Common myeloid progenitor, CD34-positive (primary cell): ENCODE measurements at regions not wholly inside any gene's neighbourhood (a gene's known extent, or its start where the extent isn't known, plus 50 kb on each side); places are given as distances from the start of the nearest gene placed in this dataset.

ENCODE experiments used
- CTCF ChIA-PET: fragments of 350-600 bp; sonication (Branson Sonifier 250); formaldehyde crosslinking; loops from one replicate; lab custom pipeline; 2021; ENCODE audit warnings: antibody characterized with exemption; lab: Charles Lee
- POLR2A ChIA-PET: fragments of 350-600 bp; sonication (Branson Sonifier 250); formaldehyde crosslinking; loops from one replicate; lab custom pipeline; 2021; ENCODE audit warnings: antibody characterized with exemption; lab: Charles Lee
- DNase-seq, 3 donors: peaks; one replicate each; pipeline versions ENCODE4 v3.0.0 to v3.0.0-alpha.2; 2013
- H3K27ac ChIP-seq, 2 experiments: 1 replicate in 1 of 2; 2 replicates in 1 of 2; pipeline ENCODE4 v1.7.0; 2013; ENCODE audit warnings: inconsistent platforms in 2 of 2, low read length in 2 of 2, mild to moderate bottlenecking in 2 of 2, low read depth in 1 of 2, moderate library complexity in 1 of 2; ENCODE audit not compliant: severe bottlenecking in 2 of 2, insufficient read depth in 1 of 2, poor library complexity in 1 of 2
- H3K27me3 ChIP-seq, 5 experiments: replicated peaks in 2 of 5; 1 replicate in 3 of 5; 2 replicates in 2 of 5; pipeline versions ENCODE4 v1.6.1 to v1.7.0; 2013; ENCODE audit warnings: low read length in 4 of 5, mild to moderate bottlenecking in 2 of 5, moderate library complexity in 2 of 5, inconsistent platforms in 1 of 5; ENCODE audit not compliant: insufficient read depth in 5 of 5, control insufficient read depth in 4 of 5
- H3K36me3 ChIP-seq, 4 experiments: 1 replicate in 2 of 4; 2 replicates in 2 of 4; pipeline versions ENCODE4 v1.6.1 to v1.7.0; 2013; ENCODE audit warnings: low read length in 3 of 4, control low read depth in 1 of 4, mild to moderate bottlenecking in 1 of 4; ENCODE audit not compliant: control insufficient read depth in 4 of 4, insufficient read depth in 4 of 4
- H3K4me1 ChIP-seq, 4 experiments: 1 replicate in 3 of 4; 2 replicates in 1 of 4; pipeline versions ENCODE4 v1.6.1 to v1.7.1; 2013; ENCODE audit warnings: low read length in 3 of 4, mild to moderate bottlenecking in 3 of 4, control low read depth in 1 of 4, inconsistent platforms in 1 of 4, moderate library complexity in 1 of 4; ENCODE audit not compliant: control insufficient read depth in 4 of 4, insufficient read depth in 4 of 4; ENCODE audit errors: control extremely low read depth in 1 of 4
- H3K4me3 ChIP-seq, 7 experiments: 1 replicate in 4 of 7; 2 replicates in 3 of 7; pipeline versions ENCODE4 v1.5.1 to v1.7.0; 2013; ENCODE audit warnings: mild to moderate bottlenecking in 7 of 7, low read length in 6 of 7, moderate library complexity in 6 of 7, inconsistent platforms in 2 of 7, low read depth in 2 of 7, control low read depth in 1 of 7; ENCODE audit not compliant: insufficient read depth in 4 of 7, control insufficient read depth in 1 of 7; ENCODE audit errors: extremely low read depth in 1 of 7
- H3K9me3 ChIP-seq, 5 experiments: 1 replicate in 4 of 5; 2 replicates in 1 of 5; pipeline versions ENCODE4 v1.6.1 to v1.7.1; 2013; ENCODE audit warnings: low read length in 4 of 5, mild to moderate bottlenecking in 2 of 5, inconsistent platforms in 1 of 5, low read depth in 1 of 5, moderate library complexity in 1 of 5; ENCODE audit not compliant: control insufficient read depth in 4 of 5, insufficient read depth in 2 of 5; ENCODE audit errors: control extremely low read depth in 1 of 5
- WGBS: methylation state at CpG from one replicate; pipeline ENCODE4 v1.1.5; 2013; ENCODE audit not compliant: insufficient coverage; 5-methylcytosine and 5-hydroxymethylcytosine counted together

DNA sequence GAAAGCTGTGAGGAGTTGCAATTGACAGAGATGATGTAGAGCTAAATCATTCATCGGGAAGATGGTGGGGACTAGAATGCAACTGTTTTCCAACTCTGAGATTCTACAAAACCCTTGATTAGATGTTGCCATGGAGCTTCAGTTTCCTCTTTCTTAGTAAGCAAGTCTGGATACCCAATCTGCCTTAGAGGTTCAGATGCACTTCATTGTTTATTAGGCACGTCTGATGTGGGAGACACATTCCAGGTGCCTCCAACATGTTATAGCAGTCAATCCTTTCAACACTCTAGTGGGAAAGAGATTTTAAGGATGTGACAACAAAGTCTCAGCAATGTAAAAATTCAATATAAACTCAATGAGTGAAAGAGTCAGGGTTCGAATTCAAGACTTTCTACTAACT, 291.3 kb upstream of the PHYHIPL start:
- WGBS, result 100% methylated on average over 1 of the region's 3 CpGs
- Histone ChIP-seq H3K36me3 (no peaks in the 10 kb centered on the region), H3K4me1 (no peaks in the 10 kb centered on the region), H3K27ac (no peak overlapping the region), H3K9me3 (peaks cover 0 to 5% (median 1%) of the 10 kb centered on the region in 5 experiments), H3K4me3 (no peak overlapping the region), H3K27me3 (peaks cover 0 to 1% (median 0%) of the 10 kb centered on the region in 5 experiments)
- POLR2A ChIA-PET, result no interaction called here
- CTCF ChIA-PET, result no interaction called here
- DNase-seq, result no peak

DNA sequence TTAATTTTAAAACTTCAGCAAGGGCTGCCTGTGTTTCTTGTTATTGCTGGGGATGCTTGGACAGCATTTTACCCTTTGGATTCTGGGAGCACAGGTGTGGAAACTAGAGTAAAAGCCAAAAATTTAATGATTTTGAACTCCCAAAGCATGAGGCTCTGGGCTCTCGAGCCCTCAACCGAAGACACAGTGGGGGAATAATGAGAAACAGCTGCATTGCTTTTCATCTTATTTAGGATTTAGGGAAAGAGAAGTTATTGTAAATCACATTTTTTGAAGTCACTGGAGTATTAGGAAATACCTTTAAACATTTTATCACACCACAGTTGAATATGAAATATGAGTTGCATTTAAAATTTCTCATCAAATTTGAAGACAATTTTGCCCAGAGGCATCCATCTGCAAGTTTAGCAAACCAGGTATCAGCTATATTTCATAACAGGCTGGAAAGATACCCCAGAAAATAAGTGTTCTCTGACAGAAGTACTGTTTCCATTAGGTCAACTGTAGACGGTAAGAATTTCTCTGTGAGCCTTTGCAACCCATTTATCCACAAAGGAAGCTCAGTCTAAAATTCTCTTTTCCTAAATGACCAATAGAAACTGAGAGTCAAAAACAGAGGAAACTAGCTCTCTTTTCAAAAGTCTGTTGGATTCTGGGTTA, 290.6 kb upstream of the PHYHIPL start:
- peaks cover 0 to 1% (median 0%) of the 10 kb centered on the region in 5 experiments for H3K27me3 ChIP-seq
- no peaks in the 10 kb centered on the region for H3K36me3 ChIP-seq
- no peak for DNase-seq
- H3K27ac ChIP-seq, result no peak overlapping the region
- no peaks in the 10 kb centered on the region for H3K4me1 ChIP-seq
- POLR2A ChIA-PET, result no interaction called here
- WGBS, result 81% methylated on average over 3 of the region's 3 CpGs
- CTCF ChIA-PET, result no interaction called here
- peaks cover 0 to 5% (median 1%) of the 10 kb centered on the region in 5 experiments for H3K9me3 ChIP-seq
- H3K4me3 ChIP-seq, result no peak overlapping the region

DNA sequence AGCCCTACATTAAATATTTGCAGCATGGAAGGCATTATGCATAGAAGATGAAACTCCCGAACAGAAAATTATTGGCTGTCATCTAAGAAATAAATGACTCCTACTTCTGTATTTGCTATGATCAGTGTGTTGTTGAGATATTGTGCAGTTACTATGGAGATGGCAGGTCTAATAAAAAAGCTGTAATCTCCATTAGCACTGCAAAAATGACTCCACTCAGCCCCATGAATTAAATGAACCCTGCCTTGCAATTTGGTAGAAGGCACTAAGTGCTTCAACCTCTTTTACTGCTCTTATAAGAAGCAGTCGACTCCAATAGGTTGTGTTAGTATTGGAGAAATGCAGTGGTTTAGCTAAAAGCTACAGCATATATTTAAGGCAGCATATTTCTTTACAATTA, 290.0 kb upstream of the PHYHIPL start:
- 100% methylated on average over 1 of the region's 2 CpGs for WGBS

DNA sequence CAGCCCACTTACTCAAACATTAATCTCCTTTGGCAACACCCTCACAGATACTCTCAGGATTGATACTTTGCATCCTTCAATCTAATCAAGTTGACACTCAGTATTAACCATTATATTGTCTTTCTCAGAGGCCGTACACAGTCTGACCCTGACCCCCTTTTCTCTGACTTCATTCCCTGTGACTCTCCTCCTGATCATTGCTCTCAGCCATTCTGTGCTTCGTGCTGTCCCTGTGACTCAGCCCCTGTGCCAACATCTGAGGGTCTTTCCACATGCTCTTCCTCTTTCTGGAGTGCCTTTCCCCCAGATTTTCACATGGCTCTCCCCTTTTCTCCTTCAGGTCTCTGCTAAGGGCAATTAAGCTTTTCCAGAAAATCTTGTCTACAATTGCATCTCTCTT, 289.0 kb upstream of the PHYHIPL start:
- H3K4me3 ChIP-seq, result no peak overlapping the region
- CTCF ChIA-PET, result no interaction called here

More for the DNA sequence above, 290.0 kb upstream of the PHYHIPL start:
- peaks cover 0 to 5% (median 1%) of the 10 kb centered on the region in 5 experiments for H3K9me3 ChIP-seq
- H3K27me3 ChIP-seq, result peaks cover 0 to 1% (median 0%) of the 10 kb centered on the region in 5 experiments
- no peak overlapping the region for H3K27ac ChIP-seq
- CTCF ChIA-PET, result no interaction called here
- no peaks in the 10 kb centered on the region for H3K36me3 ChIP-seq
- no peak for DNase-seq
- POLR2A ChIA-PET, result no interaction called here
- no peak overlapping the region for H3K4me3 ChIP-seq
- H3K4me1 ChIP-seq, result no peaks in the 10 kb centered on the region

DNA sequence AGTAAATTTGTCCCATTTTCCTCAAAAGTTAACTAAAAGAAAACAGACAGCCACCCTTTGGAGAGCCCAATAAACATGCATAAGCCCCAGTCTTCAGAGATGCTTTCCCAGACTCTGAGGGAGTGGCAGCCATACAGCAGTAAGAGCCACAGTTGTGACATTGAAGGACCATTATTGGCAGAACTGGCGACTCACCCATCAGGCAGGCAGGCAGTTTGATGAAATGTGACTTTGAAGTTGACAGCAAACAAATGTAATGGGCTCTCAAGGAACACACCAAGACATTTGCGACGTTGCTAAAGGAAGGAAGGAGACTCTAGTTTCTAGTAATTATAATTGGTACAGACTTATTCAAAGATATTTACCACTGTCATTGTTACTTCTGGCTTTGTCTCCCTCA, 287.5 kb upstream of the PHYHIPL start:
- ChIA-PET CTCF (no interaction called here), POLR2A (no interaction called here)
- Histone ChIP-seq H3K4me1 (no peaks in the 10 kb centered on the region), H3K4me3 (no peak overlapping the region), H3K27me3 (peaks cover 0 to 1% (median 0%) of the 10 kb centered on the region in 5 experiments), H3K36me3 (no peaks in the 10 kb centered on the region), H3K27ac (no peak overlapping the region), H3K9me3 (no peaks in the 10 kb centered on the region)
- DNase-seq, result no peak
- 100% methylated on average over 1 of the region's 3 CpGs for WGBS

More for the DNA sequence above, 289.0 kb upstream of the PHYHIPL start:
- Histone ChIP-seq H3K27me3 (peaks cover 0 to 1% (median 0%) of the 10 kb centered on the region in 5 experiments), H3K36me3 (no peaks in the 10 kb centered on the region), H3K4me1 (no peaks in the 10 kb centered on the region), H3K27ac (no peak overlapping the region), H3K9me3 (peaks cover 0 to 3% (median 0%) of the 10 kb centered on the region in 5 experiments)
- POLR2A ChIA-PET, result no interaction called here
- no peak for DNase-seq
- 78% methylated on average over 2 of the region's 2 CpGs for WGBS

DNA sequence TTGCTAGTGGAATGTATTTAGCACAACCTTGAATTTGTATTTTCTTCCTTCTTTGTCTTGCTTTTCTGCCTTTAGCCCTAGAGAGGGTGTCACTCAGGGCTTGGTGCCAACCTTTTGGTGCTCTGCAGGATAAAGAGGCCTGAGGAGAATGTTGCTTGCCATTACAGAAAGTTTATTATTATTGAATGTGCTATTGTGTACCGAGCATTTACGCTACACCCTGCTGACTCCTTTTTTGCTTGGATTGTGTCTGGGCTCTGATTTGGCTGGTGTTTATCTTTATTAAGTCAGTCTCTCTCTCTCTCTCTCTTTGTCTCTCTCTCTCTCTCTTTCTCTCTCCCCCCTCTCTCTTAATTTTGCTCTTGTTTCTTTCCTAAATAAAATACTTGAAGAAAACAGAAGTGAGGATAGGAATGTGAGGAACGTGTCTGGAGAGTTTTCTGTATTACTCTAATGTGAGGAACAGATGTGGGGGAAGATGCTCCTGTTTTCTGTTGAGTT, 284.4 kb upstream of the PHYHIPL start:
- DNase-seq, result no peak
- Histone ChIP-seq H3K27me3 (no peaks in the 10 kb centered on the region), H3K27ac (no peak overlapping the region), H3K4me3 (no peak overlapping the region), H3K4me1 (no peaks in the 10 kb centered on the region), H3K36me3 (no peaks in the 10 kb centered on the region), H3K9me3 (no peaks in the 10 kb centered on the region)
- WGBS, result no CpG with 5 or more reads among the region's 3 CpGs
- POLR2A ChIA-PET, result no interaction called here
- CTCF ChIA-PET, result no interaction called here

DNA sequence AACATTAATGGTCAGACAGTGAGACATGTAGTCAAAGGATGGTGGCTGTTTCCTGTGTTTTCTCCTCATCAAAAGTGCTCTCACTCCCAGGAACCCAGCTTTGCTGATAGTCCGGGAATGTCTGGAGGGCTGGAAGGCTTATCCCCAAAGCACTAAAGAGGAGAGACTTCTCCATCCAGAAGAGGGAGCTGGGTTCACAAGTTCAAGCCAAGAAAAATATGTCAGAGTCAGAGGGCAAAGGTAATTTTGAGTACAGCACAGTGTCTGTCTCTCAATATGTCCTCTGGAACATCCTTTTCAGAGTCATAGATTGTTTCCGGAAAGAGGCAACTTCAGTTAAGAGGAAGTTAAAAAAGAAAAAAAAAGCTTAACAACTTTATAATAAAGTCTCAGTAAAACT, 281.5 kb upstream of the PHYHIPL start:
- no CpG with 5 or more reads among the region's 2 CpGs for WGBS
- H3K4me1 ChIP-seq, result no peaks in the 10 kb centered on the region

More for the DNA sequence above, 281.5 kb upstream of the PHYHIPL start:
- H3K27me3 ChIP-seq, result no peaks in the 10 kb centered on the region
- no peak overlapping the region for H3K27ac ChIP-seq
- no peaks in the 10 kb centered on the region for H3K36me3 ChIP-seq
- ChIA-PET POLR2A (interaction anchor here (0.6 kb wide), 1 partner anchor 583 kb away, joined by 3 read pairs; no protein-coding TSS in a partner anchor), CTCF (no interaction called here)
- no peak overlapping the region for H3K4me3 ChIP-seq
- no peak for DNase-seq
- no peaks in the 10 kb centered on the region for H3K9me3 ChIP-seq
